ENCODE measurements at regions not wholly inside any gene's neighbourhood (a gene's known extent, or its start where the extent isn't known, plus 50 kb on each side); places are given as distances from the start of the nearest gene placed in this dataset.

DNA sequence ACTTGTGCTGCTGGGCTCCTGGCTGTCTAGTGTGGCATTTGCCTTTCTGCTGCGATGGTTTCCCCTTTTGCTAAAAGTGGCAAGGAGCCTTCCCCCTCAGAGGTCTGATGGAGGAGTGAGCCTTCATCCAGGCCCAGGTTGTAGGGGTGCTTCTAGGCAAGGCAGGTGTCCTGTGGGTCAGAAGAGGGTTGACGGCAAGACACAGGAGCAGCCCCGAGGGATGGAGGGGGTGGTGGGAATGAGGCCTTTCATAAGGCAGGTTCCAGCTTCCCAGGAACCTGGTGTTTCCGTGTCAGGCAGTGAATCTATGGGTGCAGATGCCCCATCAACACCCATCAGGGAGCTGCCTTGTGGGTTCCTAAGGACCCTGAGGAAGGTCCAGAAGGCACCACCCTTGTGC lies 63.0 kb upstream of the TAMM41 start:
- no peak for TF ChIP-seq YY1 (IDR thresholded peaks at IDR 0.05; ENCODE audit: extremely low read depth, insufficient replicate concordance, low read depth, low read length)
- no peak for TF ChIP-seq ZNF274 (IDR thresholded peaks at IDR 0.05; ENCODE audit: low read depth, low read length)
- TF ChIP-seq EZH2 (IDR thresholded peaks at IDR 0.05) = no peak
